ENCODE measurements at regions not wholly inside any gene's neighbourhood (a gene's known extent, or its start where the extent isn't known, plus 50 kb on each side); places are given as distances from the start of the nearest gene placed in this dataset.

- DNase-seq (ENCODE audit: low spot score) = no peak
- H3K36me3 Mint-ChIP-seq = no peaks in the 10 kb centered on the region
- H3K9me3 Mint-ChIP-seq = no peaks in the 10 kb centered on the region
- H3K27me3 Mint-ChIP-seq (ENCODE audit: low read depth) = no peaks in the 10 kb centered on the region; the same call in 1 of the 2 replicates
- no peak overlapping the region; the same call in 1 of the 2 replicates for H3K27ac Mint-ChIP-seq
- TF ChIP-seq IRF1 (CRISPR knock-in tag; IDR thresholded peaks at IDR 0.05) = no peak
- TF ChIP-seq CBFB (CRISPR knock-in tag; IDR thresholded peaks at IDR 0.05; ENCODE audit: low read depth) = no peak
- TF ChIP-seq NFATC4 (CRISPR knock-in tag; IDR thresholded peaks at IDR 0.05) = no peak
- TF ChIP-seq FOXP1 (CRISPR knock-in tag; IDR thresholded peaks at IDR 0.05; ENCODE audit: borderline replicate concordance) = no peak
- no peak for TF ChIP-seq USF1 (CRISPR knock-in tag; IDR thresholded peaks at IDR 0.05)
- TF ChIP-seq ZBTB21 (CRISPR knock-in tag; IDR thresholded peaks at IDR 0.05; ENCODE audit: borderline replicate concordance) = no peak
- TF ChIP-seq FOXJ3 (CRISPR knock-in tag; IDR thresholded peaks at IDR 0.05; ENCODE audit: borderline replicate concordance) = no peak
- no peak for TF ChIP-seq ATF3 (CRISPR knock-in tag; conservative IDR thresholded peaks at IDR 0.05)
- ATAC-seq = no peak
- H3K4me3 Mint-ChIP-seq = no peak overlapping the region
- H3K4me1 Mint-ChIP-seq = peaks cover 13% of the 10 kb centered on the region
- ChIA-PET CTCF (no interaction called here), POLR2A (no interaction called here)
Measured at GRCh38 chr1:56227401-56227800, 352.0 kb downstream of the PLPP3 start.

- Mint-ChIP-seq H3K9me3 (no peaks in the 10 kb centered on the region), H3K36me3 (no peaks in the 10 kb centered on the region), H3K4me3 (no peak overlapping the region), H3K27me3 (ENCODE audit: low read depth) (no peaks in the 10 kb centered on the region; the same call in 1 of the 2 replicates), H3K4me1 (peaks cover 13% of the 10 kb centered on the region), H3K27ac (no peak overlapping the region)
- ATAC-seq = no peak
- no peak for TF ChIP-seq ZNF425 (CRISPR knock-in tag; conservative IDR thresholded peaks at IDR 0.05)
- no peak for TF ChIP-seq HMGA2 (CRISPR knock-in tag; IDR thresholded peaks at IDR 0.05)
- no peak for TF ChIP-seq FOXP1 (CRISPR knock-in tag; IDR thresholded peaks at IDR 0.05; ENCODE audit: borderline replicate concordance)
- TF ChIP-seq FOXK1 (CRISPR knock-in tag; IDR thresholded peaks at IDR 0.05) = no peak
- TF ChIP-seq ZNF671 (CRISPR knock-in tag; IDR thresholded peaks at IDR 0.05) = no peak
- TF ChIP-seq SP1 (CRISPR knock-in tag; conservative IDR thresholded peaks at IDR 0.05) = no peak
- no peak for TF ChIP-seq ARID4B (CRISPR knock-in tag; IDR thresholded peaks at IDR 0.05; ENCODE audit: borderline replicate concordance)
- CTCF ChIA-PET = interaction anchor here (1.1 kb wide), 1 partner anchor 37 kb away, joined by 4 read pairs; no protein-coding TSS in a partner anchor
- POLR2A ChIA-PET = no interaction called here
- DNase-seq (ENCODE audit: low spot score) = no peak
Measured at GRCh38 chr1:56225964-56226815, 353.2 kb downstream of the PLPP3 start.
